Pancreas (tissue), 10 donors: ENCODE measurements at regions not wholly inside any gene's neighbourhood (a gene's known extent, or its start where the extent isn't known, plus 50 kb on each side); places are given as distances from the start of the nearest gene placed in this dataset.

ENCODE experiments used
- ATAC-seq, 4 donors: fragments of 200-7000 bp; cut with Tn5 transposase; one replicate each; pipeline versions ENCODE4 v1.8.0 to v1.9.1; 2020; ENCODE audit warnings: mild to moderate bottlenecking in 4 of 4, moderate library complexity in 4 of 4
- DNase-seq, 6 donors: peaks; one replicate each; pipeline ENCODE4 v3.0.0-alpha.2; 2020
- FAIRE-seq: peaks from 2 replicates; lab custom pipeline; 2012; peaks lifted over from hg19 to GRCh38; lab: Jason Lieb, UNC
- H3K27ac ChIP-seq, 4 donors: fragments of 200-600 bp; sonication (generic); 1 replicate in 3 of 4; 2 replicates in 1 of 4; pipeline versions ENCODE4 v1.5.0 to v1.8.0; 2020
- H3K27me3 ChIP-seq, 4 donors: fragments of 200-600 bp; one replicate each; pipeline ENCODE4 v1.8.0; 2021
- H3K36me3 ChIP-seq, 3 donors: fragments of 200-600 bp; sonication (generic) in 1 of 3; one replicate each; pipeline versions ENCODE4 v1.5.0 to v1.8.0; 2020 to 2021
- H3K4me1 ChIP-seq, 3 donors: fragments of 200-600 bp; one replicate each; pipeline ENCODE4 v1.8.0; 2021
- H3K4me3 ChIP-seq, 4 donors: fragments of 200-600 bp; sonication (generic) in 2 of 4; one replicate each; pipeline versions ENCODE4 v1.5.0 to v1.8.0; 2020 to 2021
- H3K9me3 ChIP-seq, 4 donors: fragments of 200-600 bp; one replicate each; pipeline ENCODE4 v1.8.0; 2021
- CTCF ChIP-seq, 4 donors: fragments of 200-600 bp; sonication (generic) in 3 of 4; IDR thresholded peaks; one replicate each; pipeline versions ENCODE4 v1.5.0 to v1.8.0; 2021; ENCODE audit warnings: antibody characterized with exemption in 4 of 4
- WGBS, 2 donors: extraction: QIAGEN DNeasy Blood & Tissue Kit; methylation state at CpG; one replicate each; pipeline ENCODE4 v1.1.7; 2013; 5-methylcytosine and 5-hydroxymethylcytosine counted together
- intact Hi-C, 3 donors: fragments of 100-400 bp; cut with DNase I; formaldehyde crosslinking; loops; one replicate each; pipeline versions ENCODE4 v1.11.1 to v1.14.2; 2022
- donor health status: healthy with polysubstance abuse.
- donor health status: DM: no; HTN: no; CAD: no; lungs with moderate emphysema.
- donor health status: DM: no; HTN: no; CAD: no.
- donor health status: control.
- donor health status: control.
- donor health status: Bipolar disorder and iron deficiency.
- donor health status: DM: yes; HTN: yes; CAD: no.
- donor health status: DM: no; HTN: no; CAD: no.
- donor health status: DM: no; HTN: no; CAD: no.
- donor health status: DM: yes; HTN: yes; CAD: no.

GRCh38 chr1:57506941-57507340, 83.1 kb upstream of the DAB1 start:
- Histone ChIP-seq H3K27ac (no peak overlapping the region), H3K27me3 (no peaks in the 10 kb centered on the region), H3K4me3 (no peak overlapping the region), H3K4me1 (no peaks in the 10 kb centered on the region), H3K9me3 (no peaks in the 10 kb centered on the region), H3K36me3 (no peaks in the 10 kb centered on the region)
- 56 to 81% methylated on average over 5 of the region's 5 CpGs for WGBS, 2 donors
- TF ChIP-seq CTCF (IDR thresholded peaks at IDR 0.05) = no peak
- ATAC-seq (no peak), DNase-seq (no peak), FAIRE-seq (no peak)
- intact Hi-C loops = no loop called here

GRCh38 chr1:57503337-57503736, 79.5 kb upstream of the DAB1 start:
- DNase-seq (no peak), ATAC-seq (no peak), FAIRE-seq (no peak)
- TF ChIP-seq CTCF (IDR thresholded peaks at IDR 0.05) = no peak
- intact Hi-C loops = no loop called here
- 71 to 74% methylated on average over 1 of the region's 1 CpG for WGBS, 2 donors
- Histone ChIP-seq H3K27ac (no peak overlapping the region), H3K9me3 (no peaks in the 10 kb centered on the region), H3K36me3 (no peaks in the 10 kb centered on the region), H3K4me3 (no peak overlapping the region), H3K27me3 (no peaks in the 10 kb centered on the region), H3K4me1 (no peaks in the 10 kb centered on the region)

- no peaks in the 10 kb centered on the region for H3K4me1 ChIP-seq
- no peak overlapping the region for H3K27ac ChIP-seq
- TF ChIP-seq CTCF (IDR thresholded peaks at IDR 0.05) = no peak
- no peaks in the 10 kb centered on the region for H3K36me3 ChIP-seq
- DNase-seq (no peak), FAIRE-seq (no peak), ATAC-seq (no peak)
- intact Hi-C loops = no loop called here
- H3K4me3 ChIP-seq = no peak overlapping the region
- 52 to 72% methylated on average over 6 of the region's 6 CpGs for WGBS, 2 donors
- no peaks in the 10 kb centered on the region for H3K27me3 ChIP-seq
- no peaks in the 10 kb centered on the region for H3K9me3 ChIP-seq
These were observed 76.4 kb upstream of the DAB1 start for GRCh38 chr1:57500136-57500830.

- intact Hi-C loops = no loop called here
- 36 to 55% methylated on average over 6 of the region's 6 CpGs for WGBS, 2 donors
- no peak overlapping the region for H3K27ac ChIP-seq
- no peak for ATAC-seq
- no peaks in the 10 kb centered on the region for H3K9me3 ChIP-seq
- no peak for FAIRE-seq
- no peaks in the 10 kb centered on the region for H3K4me1 ChIP-seq
- no peak overlapping the region for H3K4me3 ChIP-seq
- H3K27me3 ChIP-seq = no peaks in the 10 kb centered on the region
- DNase-seq = no peak
- H3K36me3 ChIP-seq = no peaks in the 10 kb centered on the region
- TF ChIP-seq CTCF (IDR thresholded peaks at IDR 0.05) = no peak
These were observed 70.7 kb upstream of the DAB1 start for GRCh38 chr1:57494530-57495079.

GRCh38 chr1:57492586-57493226, 68.8 kb upstream of the DAB1 start:
- no peak overlapping the region for H3K27ac ChIP-seq
- no peak for TF ChIP-seq CTCF (IDR thresholded peaks at IDR 0.05)
- no peak for ATAC-seq
- WGBS, 2 donors = 47 to 64% methylated on average over 5 of the region's 5 CpGs
- no peaks in the 10 kb centered on the region for H3K27me3 ChIP-seq
- H3K4me3 ChIP-seq = no peak overlapping the region
- no peak for DNase-seq
- no peak for FAIRE-seq
- H3K9me3 ChIP-seq = no peaks in the 10 kb centered on the region
- H3K4me1 ChIP-seq = no peaks in the 10 kb centered on the region
- intact Hi-C loops = no loop called here
- no peaks in the 10 kb centered on the region for H3K36me3 ChIP-seq
